ENCODE measurements at regions not wholly inside any gene's neighbourhood (a gene's known extent, or its start where the extent isn't known, plus 50 kb on each side); places are given as distances from the start of the nearest gene placed in this dataset.
"Not testable (repeated sequence)": the region's sequence is repeated elsewhere in the genome, so short reads cannot be mapped to it uniquely, and the experiment has no call there.

GRCh38 chr13:89502286-89502685 is 1831.1 kb downstream of the SLITRK5 start:
- TF ChIP-seq CTCF (IDR thresholded peaks at IDR 0.05; ENCODE audit: low read depth, low read length): no peak
- no peak for DNase-seq (ENCODE audit: extremely low read depth, low read depth)

- TF ChIP-seq CTCF (IDR thresholded peaks at IDR 0.05; ENCODE audit: low read depth, low read length): no peak
- no peak for DNase-seq (ENCODE audit: extremely low read depth, low read depth)
Observed at GRCh38 chr13:89514534-89515312, 1832.8 kb upstream of the MIR17HG start.

GRCh38 chr13:89515948-89516347 is 1831.5 kb upstream of the MIR17HG start:
- TF ChIP-seq CTCF (IDR thresholded peaks at IDR 0.05; ENCODE audit: low read depth, low read length): no peak
- DNase-seq (ENCODE audit: extremely low read depth, low read depth): no peak

GRCh38 chr13:89518289-89519077 is 1829.0 kb upstream of the MIR17HG start:
- DNase-seq (ENCODE audit: extremely low read depth, low read depth): no peak
- no peak for TF ChIP-seq CTCF (IDR thresholded peaks at IDR 0.05; ENCODE audit: low read depth, low read length)

- no peak for DNase-seq (ENCODE audit: extremely low read depth, low read depth)
- no peak for TF ChIP-seq CTCF (IDR thresholded peaks at IDR 0.05; ENCODE audit: low read depth, low read length)
Observed at GRCh38 chr13:89520468-89520867, 1827.0 kb upstream of the MIR17HG start.

- DNase-seq (ENCODE audit: extremely low read depth, low read depth): not testable (repeated sequence)
Observed at GRCh38 chr13:89521672-89522071, 1825.8 kb upstream of the MIR17HG start.

- no peak for TF ChIP-seq CTCF (IDR thresholded peaks at IDR 0.05; ENCODE audit: low read depth, low read length)
- no peak for DNase-seq (ENCODE audit: extremely low read depth, low read depth)
Observed at GRCh38 chr13:89541091-89542030, 1806.1 kb upstream of the MIR17HG start.

Data from AG09319 (cell line).